ENCODE measurements at regions not wholly inside any gene's neighbourhood (a gene's known extent, or its start where the extent isn't known, plus 50 kb on each side); places are given as distances from the start of the nearest gene placed in this dataset.
"Not testable (repeated sequence)": the region's sequence is repeated elsewhere in the genome, so short reads cannot be mapped to it uniquely, and the experiment has no call there.

GRCh38 chr2:126049461-126049860, 606.5 kb upstream of the GYPC start:
- no peak for DNase-seq (ENCODE audit: low read depth, low spot score)

- DNase-seq (ENCODE audit: low read depth, low spot score) = no peak
These were observed 604.8 kb upstream of the GYPC start for GRCh38 chr2:126050991-126051736.

- DNase-seq (ENCODE audit: low read depth, low spot score) = not testable (repeated sequence)
These were observed 604.2 kb upstream of the GYPC start for GRCh38 chr2:126051737-126052240.

- no peak for DNase-seq (ENCODE audit: low read depth, low spot score)
These were observed 596.6 kb upstream of the GYPC start for GRCh38 chr2:126059379-126059778.

GRCh38 chr2:126085011-126085795, 570.8 kb upstream of the GYPC start:
- DNase-seq (ENCODE audit: low read depth, low spot score) = no peak

- no peak for DNase-seq (ENCODE audit: low read depth, low spot score)
These were observed 555.0 kb upstream of the GYPC start for GRCh38 chr2:126100962-126101361.

GRCh38 chr2:126106006-126106405, 550.0 kb upstream of the GYPC start:
- no peak for DNase-seq (ENCODE audit: low read depth, low spot score)

- no peak for DNase-seq (ENCODE audit: low read depth, low spot score)
These were observed 548.1 kb upstream of the GYPC start for GRCh38 chr2:126107883-126108282.

GRCh38 chr2:126115975-126116374, 540.0 kb upstream of the GYPC start:
- DNase-seq (ENCODE audit: low read depth, low spot score) = no peak

GRCh38 chr2:126117886-126118285, 538.1 kb upstream of the GYPC start:
- no peak for DNase-seq (ENCODE audit: low read depth, low spot score)

- DNase-seq (ENCODE audit: low read depth, low spot score) = no peak
These were observed 510.2 kb upstream of the GYPC start for GRCh38 chr2:126145752-126146151.

GRCh38 chr2:126154256-126154785, 501.6 kb upstream of the GYPC start:
- DNase-seq (ENCODE audit: low read depth, low spot score) = no peak

GRCh38 chr2:126160950-126161349, 495.0 kb upstream of the GYPC start:
- not testable (repeated sequence) for DNase-seq (ENCODE audit: low read depth, low spot score)

- no peak for DNase-seq (ENCODE audit: low read depth, low spot score)
These were observed 483.2 kb upstream of the GYPC start for GRCh38 chr2:126172631-126173184.

GRCh38 chr2:126175222-126175621, 480.7 kb upstream of the GYPC start:
- DNase-seq (ENCODE audit: low read depth, low spot score) = no peak

GRCh38 chr2:126177479-126177878, 478.5 kb upstream of the GYPC start:
- no peak for DNase-seq (ENCODE audit: low read depth, low spot score)

GRCh38 chr2:126187668-126188067, 468.3 kb upstream of the GYPC start:
- no peak for DNase-seq (ENCODE audit: low read depth, low spot score)

GRCh38 chr2:126189527-126189926, 466.4 kb upstream of the GYPC start:
- no peak for DNase-seq (ENCODE audit: low read depth, low spot score)

- no peak for DNase-seq (ENCODE audit: low read depth, low spot score)
These were observed 455.4 kb upstream of the GYPC start for GRCh38 chr2:126200538-126200937.

- DNase-seq (ENCODE audit: low read depth, low spot score) = no peak
These were observed 447.7 kb upstream of the GYPC start for GRCh38 chr2:126208266-126208665.

GRCh38 chr2:126212735-126213134, 443.2 kb upstream of the GYPC start:
- no peak for DNase-seq (ENCODE audit: low read depth, low spot score)

- no peak for DNase-seq (ENCODE audit: low read depth, low spot score)
These were observed 436.9 kb upstream of the GYPC start for GRCh38 chr2:126219081-126219480.
